Cardiac muscle cell (in vitro differentiated cells and primary cell): ENCODE measurements at regions not wholly inside any gene's neighbourhood (a gene's known extent, or its start where the extent isn't known, plus 50 kb on each side); places are given as distances from the start of the nearest gene placed in this dataset.

ENCODE experiments used
- DNase-seq, 2 donors: peaks; one replicate each; pipeline versions ENCODE4 v3.0.0 to v3.0.0-alpha.2; 2010 to 2017; ENCODE audit warnings: low read depth in 1 of 2, low spot score in 1 of 2
- H3K27ac ChIP-seq: fragments of 200-600 bp; sonication (generic); 2 replicates; pipeline ENCODE4 v1.5.1; 2016
- H3K27me3 ChIP-seq: fragments of 200-600 bp; sonication (generic); 2 replicates; pipeline ENCODE4 v1.6.0; 2016; ENCODE audit warnings: control low read depth
- H3K36me3 ChIP-seq: fragments of 200-600 bp; sonication (generic); 2 replicates; pipeline ENCODE4 v1.5.1; 2016; ENCODE audit warnings: control low read depth
- H3K4me1 ChIP-seq: fragments of 200-600 bp; sonication (generic); 2 replicates; pipeline ENCODE4 v1.8.1; 2017; ENCODE audit warnings: low read depth, mild to moderate bottlenecking, mixed run types
- H3K4me3 ChIP-seq: fragments of 200-600 bp; sonication (generic); 2 replicates; pipeline ENCODE4 v1.5.1; 2016; ENCODE audit warnings: mild to moderate bottlenecking
- H3K9me3 ChIP-seq: fragments of 200-600 bp; sonication (generic); 2 replicates; pipeline ENCODE4 v1.5.1; 2017; ENCODE audit warnings: low read depth, mild to moderate bottlenecking, control low read depth
- TF ChIP-seq, protein P1 (sequence below): IDR thresholded peaks from 2 replicates; pipeline ENCODE4 v1.5.1; 2012; ENCODE audit warnings: low read depth, mild to moderate bottlenecking, low read length

DNA sequence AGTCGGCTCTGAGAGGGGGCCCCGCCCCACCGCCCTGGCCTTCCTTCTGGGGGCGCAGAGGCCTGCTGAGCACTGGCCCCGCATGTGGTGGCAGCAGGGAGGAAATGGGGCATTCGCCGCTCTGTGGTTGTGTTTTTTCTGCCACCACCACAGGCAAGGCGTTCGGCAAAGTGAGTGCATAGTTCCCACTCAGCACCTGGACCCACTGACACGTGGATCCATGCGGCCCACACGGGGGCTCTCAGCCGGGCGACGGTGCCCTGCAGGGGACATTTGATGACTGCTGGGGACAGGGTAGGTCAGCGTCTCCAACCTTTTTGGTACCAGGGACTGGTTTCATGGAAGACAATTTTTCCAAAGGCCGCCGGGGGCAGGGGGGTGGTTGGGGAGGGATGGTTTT lies 70.9 kb downstream of the ENGASE start:
- H3K27me3 ChIP-seq, result no peaks in the 10 kb centered on the region
- H3K4me3 ChIP-seq, result no peak overlapping the region
- no peak for DNase-seq
- H3K4me1 ChIP-seq, result no peaks in the 10 kb centered on the region
- H3K36me3 ChIP-seq, result no peaks in the 10 kb centered on the region
- no peak overlapping the region for H3K27ac ChIP-seq
- TF ChIP-seq, protein P1, sequence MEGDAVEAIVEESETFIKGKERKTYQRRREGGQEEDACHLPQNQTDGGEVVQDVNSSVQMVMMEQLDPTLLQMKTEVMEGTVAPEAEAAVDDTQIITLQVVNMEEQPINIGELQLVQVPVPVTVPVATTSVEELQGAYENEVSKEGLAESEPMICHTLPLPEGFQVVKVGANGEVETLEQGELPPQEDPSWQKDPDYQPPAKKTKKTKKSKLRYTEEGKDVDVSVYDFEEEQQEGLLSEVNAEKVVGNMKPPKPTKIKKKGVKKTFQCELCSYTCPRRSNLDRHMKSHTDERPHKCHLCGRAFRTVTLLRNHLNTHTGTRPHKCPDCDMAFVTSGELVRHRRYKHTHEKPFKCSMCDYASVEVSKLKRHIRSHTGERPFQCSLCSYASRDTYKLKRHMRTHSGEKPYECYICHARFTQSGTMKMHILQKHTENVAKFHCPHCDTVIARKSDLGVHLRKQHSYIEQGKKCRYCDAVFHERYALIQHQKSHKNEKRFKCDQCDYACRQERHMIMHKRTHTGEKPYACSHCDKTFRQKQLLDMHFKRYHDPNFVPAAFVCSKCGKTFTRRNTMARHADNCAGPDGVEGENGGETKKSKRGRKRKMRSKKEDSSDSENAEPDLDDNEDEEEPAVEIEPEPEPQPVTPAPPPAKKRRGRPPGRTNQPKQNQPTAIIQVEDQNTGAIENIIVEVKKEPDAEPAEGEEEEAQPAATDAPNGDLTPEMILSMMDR, result no peak
- H3K9me3 ChIP-seq, result no peaks in the 10 kb centered on the region

DNA sequence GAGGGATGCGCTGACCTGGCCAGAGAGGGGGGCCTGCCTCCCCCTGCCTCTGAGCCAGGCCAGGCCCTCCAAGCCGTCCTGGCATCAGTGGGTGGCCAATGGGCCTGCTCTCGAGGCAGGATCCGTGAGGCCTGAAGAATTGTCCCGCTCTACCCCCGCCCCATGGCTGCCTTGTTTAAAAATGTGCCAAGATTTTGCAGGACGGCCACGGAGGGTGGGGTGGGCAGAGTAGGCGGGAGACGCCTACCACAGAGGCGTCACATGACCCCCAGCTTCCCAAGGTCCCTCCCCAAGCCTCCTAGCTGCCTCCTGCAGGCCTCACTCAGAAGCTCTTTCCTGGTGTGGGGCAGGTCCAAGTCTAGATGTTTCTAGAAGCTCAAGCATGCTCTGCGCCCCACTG lies 69.5 kb downstream of the ENGASE start:
- Histone ChIP-seq H3K27me3 (no peaks in the 10 kb centered on the region), H3K36me3 (no peaks in the 10 kb centered on the region), H3K4me3 (no peak overlapping the region), H3K27ac (no peak overlapping the region), H3K4me1 (no peaks in the 10 kb centered on the region), H3K9me3 (no peaks in the 10 kb centered on the region)
- no peak for DNase-seq
- TF ChIP-seq, protein P1, result no peak

DNA sequence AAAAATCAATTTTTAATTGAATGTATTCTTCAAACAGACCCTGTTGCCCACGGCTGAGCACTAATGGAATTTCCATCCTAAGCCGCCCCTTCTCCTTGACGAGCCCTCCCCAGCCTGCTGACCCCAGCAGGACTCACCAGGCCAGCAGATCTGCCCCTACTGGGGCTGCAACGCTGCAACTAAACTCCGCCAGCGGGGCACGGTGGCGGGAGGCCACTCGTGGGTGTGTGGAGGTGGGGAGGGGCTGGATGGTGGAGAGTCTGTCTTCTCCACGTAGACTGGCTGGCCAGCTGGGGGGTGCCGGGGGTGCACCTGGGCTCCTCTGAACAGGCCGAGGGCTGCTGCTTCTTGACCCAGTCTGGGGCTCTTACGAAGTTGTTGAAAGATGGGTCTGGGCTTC lies 67.8 kb downstream of the ENGASE start:
- TF ChIP-seq, protein P1, result no peak

DNA sequence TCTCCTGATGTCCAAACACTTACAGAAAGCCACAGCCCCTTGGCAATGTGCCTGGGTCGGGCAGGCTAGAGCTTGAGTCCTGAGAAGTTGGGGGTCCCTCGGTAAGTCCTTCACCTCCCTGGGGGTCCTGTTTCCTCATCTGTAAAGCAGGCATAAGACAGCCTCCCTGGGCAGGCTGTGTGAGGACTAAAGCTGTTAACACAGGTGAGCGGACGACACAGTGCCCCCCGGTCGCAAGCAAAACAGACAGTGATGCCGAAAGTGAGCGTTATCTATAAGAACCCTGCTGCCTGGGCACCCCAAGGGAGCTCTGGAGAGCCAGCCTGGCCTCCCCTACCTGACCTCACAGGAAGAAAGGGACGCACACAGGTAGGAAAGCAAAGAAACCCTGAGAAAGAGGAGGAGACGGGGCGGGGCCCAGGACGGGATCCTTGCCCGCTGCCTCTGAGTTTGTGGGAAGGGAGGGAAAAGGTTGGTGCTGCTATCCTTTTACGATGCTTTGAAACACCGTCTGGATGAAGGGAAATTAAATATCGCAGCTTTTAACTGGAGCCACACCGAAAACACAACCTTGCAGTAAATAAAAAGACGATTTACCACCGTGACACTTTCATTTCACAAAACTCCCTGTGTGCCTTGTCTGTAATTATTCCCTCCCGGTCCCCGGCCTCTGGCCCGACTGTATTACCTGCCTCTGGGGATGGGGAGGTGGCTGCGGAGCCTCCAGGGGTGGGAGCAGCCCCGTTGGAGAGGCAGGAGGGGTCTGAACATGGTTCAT lies 67.1 kb downstream of the ENGASE start:
- TF ChIP-seq, protein P1, result no peak
- Histone ChIP-seq H3K9me3 (no peaks in the 10 kb centered on the region), H3K36me3 (no peaks in the 10 kb centered on the region), H3K27me3 (no peaks in the 10 kb centered on the region), H3K4me3 (no peak overlapping the region), H3K4me1 (no peaks in the 10 kb centered on the region), H3K27ac (no peak overlapping the region)
- no peak for DNase-seq

More for the DNA sequence above, 67.8 kb downstream of the ENGASE start:
- Histone ChIP-seq H3K4me3 (no peak overlapping the region), H3K36me3 (no peaks in the 10 kb centered on the region), H3K27me3 (no peaks in the 10 kb centered on the region), H3K27ac (no peak overlapping the region), H3K4me1 (no peaks in the 10 kb centered on the region), H3K9me3 (no peaks in the 10 kb centered on the region)
- DNase-seq, result no peak

- DNase-seq, result no peak
- no peaks in the 10 kb centered on the region for H3K27me3 ChIP-seq
- no peak overlapping the region for H3K27ac ChIP-seq
- TF ChIP-seq, protein P1, result no peak
- H3K4me1 ChIP-seq, result no peaks in the 10 kb centered on the region
- no peaks in the 10 kb centered on the region for H3K36me3 ChIP-seq
- no peak overlapping the region for H3K4me3 ChIP-seq
- H3K9me3 ChIP-seq, result no peaks in the 10 kb centered on the region
Measured at GRCh38 chr17:79138826-79139225, 64.2 kb downstream of the ENGASE start.
